Fibroblast of mammary gland (primary cell): ENCODE measurements at regions not wholly inside any gene's neighbourhood (a gene's known extent, or its start where the extent isn't known, plus 50 kb on each side); places are given as distances from the start of the nearest gene placed in this dataset.

Experiments used
- DNase-seq: peaks from one replicate; pipeline ENCODE4 v3.0.0-alpha.2; 2010; ENCODE audit warnings: low read depth
- H3K4me3 ChIP-seq: 2 replicates; pipeline ENCODE4 v1.5.1; 2011; ENCODE audit warnings: low read depth, mild to moderate bottlenecking, low read length, moderate library complexity; ENCODE audit not compliant: control insufficient read depth
- TF ChIP-seq, protein P1 (sequence below): conservative IDR thresholded peaks from 2 replicates; pipeline ENCODE4 v1.5.1; 2011; ENCODE audit warnings: low read depth, low read length, inconsistent platforms; ENCODE audit not compliant: control insufficient read depth, insufficient read depth

DNA sequence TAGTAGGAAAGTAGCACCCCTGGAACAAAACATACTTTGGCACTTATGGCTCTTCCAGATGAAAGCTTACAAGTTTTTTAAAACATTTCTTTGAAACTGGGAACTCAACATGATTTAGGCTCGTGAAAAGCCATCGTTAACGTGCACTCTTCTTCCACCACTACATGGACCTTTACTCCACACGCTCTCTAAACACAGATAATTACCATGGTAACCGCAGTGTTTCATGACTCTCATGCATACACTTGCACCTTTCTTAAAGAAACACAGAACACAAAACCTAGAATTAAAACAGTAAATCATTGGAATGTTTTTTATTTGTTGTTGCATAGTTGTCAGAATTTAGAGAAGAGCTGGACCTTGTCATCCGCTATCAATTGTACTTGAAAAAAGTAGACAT is 154.3 kb downstream of the FGF9 start:
- no peak overlapping the region for H3K4me3 ChIP-seq
- TF ChIP-seq, protein P1, sequence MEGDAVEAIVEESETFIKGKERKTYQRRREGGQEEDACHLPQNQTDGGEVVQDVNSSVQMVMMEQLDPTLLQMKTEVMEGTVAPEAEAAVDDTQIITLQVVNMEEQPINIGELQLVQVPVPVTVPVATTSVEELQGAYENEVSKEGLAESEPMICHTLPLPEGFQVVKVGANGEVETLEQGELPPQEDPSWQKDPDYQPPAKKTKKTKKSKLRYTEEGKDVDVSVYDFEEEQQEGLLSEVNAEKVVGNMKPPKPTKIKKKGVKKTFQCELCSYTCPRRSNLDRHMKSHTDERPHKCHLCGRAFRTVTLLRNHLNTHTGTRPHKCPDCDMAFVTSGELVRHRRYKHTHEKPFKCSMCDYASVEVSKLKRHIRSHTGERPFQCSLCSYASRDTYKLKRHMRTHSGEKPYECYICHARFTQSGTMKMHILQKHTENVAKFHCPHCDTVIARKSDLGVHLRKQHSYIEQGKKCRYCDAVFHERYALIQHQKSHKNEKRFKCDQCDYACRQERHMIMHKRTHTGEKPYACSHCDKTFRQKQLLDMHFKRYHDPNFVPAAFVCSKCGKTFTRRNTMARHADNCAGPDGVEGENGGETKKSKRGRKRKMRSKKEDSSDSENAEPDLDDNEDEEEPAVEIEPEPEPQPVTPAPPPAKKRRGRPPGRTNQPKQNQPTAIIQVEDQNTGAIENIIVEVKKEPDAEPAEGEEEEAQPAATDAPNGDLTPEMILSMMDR = no peak
- DNase-seq = no peak

DNA sequence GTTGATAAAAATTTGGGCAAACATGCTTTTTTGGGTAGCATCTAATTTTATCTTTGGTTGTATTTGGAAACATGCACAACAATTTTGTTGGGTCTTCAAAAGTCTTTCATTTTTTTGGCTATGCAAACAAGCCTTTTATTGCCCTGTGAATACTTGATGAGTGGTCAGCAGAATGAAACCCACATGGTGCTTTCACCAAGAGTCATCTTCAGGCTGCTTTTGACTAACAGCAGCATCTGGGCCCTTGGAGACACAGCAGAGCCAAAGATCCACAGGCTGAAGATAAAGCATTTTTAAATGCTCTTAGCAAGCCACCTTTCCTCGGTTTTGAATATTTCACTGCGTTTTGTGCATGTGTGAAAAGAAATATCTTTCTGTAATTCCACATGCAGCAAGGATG is 154.9 kb downstream of the FGF9 start:
- TF ChIP-seq, protein P1 = no peak
- DNase-seq = no peak
- no peak overlapping the region for H3K4me3 ChIP-seq

DNA sequence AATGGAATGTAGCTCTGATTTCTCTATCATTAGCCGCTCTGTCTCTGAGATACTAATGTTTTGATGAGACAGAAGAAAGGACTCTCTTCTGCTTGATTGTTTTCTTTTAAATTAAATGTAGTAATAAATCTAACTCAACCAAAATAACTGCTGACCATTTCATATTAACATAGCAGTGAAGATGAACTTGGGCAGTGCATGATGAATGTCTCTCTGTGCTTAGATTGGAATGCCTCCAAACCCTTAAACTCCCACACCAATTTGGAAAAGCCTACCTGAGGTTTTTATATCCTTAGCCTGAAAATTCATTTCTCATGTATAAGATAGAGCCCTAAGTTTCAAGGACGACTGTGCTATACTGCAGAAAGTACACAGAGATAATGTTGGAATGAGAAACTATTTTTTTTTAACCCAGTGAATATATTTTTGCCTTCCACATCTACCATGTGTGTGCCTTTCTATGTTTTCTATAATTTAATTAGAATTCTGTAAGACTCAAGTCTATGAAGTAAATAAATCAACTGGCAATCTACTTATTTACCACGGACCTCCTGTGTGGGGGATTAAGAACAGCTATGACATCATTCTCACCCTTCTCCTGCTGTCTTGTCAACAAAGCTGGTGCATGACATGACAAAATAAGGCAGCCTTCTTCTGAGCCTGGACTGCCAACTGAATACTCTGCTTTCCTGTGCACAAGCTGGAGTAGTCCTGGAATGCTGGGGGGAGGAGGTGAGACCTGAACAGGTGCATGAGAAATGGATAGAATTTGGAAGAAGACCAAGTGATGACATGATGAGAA is 155.5 kb downstream of the FGF9 start:
- no peak overlapping the region for H3K4me3 ChIP-seq
- no peak for DNase-seq
- TF ChIP-seq, protein P1 = no peak

DNA sequence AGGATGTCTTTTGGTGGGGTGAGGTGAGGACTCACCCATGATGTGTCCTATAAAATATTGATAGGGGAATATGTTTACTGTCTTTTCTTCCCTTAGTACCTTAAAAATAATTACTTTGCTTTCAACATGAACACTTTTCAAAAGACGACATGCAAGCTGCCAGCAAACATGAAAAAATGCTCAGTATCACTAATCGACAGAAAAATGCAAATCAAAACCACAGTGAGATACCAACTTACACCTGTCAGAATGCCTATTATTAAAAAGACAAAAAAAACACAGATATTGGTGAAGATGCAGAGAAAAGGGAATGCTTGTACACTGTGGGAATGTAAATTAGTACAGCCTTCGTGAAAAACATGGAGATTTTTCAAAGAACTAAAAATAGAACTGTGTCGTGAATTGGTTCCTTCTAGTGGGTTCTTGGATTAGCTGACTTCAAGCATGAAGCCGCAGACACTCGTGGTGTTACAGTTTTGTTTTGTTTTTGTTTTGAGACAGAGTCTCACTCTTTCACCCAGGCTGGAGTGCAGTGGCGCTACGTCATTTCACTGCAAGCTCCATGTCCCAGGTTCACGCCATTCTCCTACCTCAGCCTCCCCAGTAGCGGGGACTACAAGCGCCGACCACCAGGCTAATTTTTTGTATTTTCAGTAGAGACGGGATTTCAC is 160.9 kb downstream of the FGF9 start:
- TF ChIP-seq, protein P1 = no peak

DNA sequence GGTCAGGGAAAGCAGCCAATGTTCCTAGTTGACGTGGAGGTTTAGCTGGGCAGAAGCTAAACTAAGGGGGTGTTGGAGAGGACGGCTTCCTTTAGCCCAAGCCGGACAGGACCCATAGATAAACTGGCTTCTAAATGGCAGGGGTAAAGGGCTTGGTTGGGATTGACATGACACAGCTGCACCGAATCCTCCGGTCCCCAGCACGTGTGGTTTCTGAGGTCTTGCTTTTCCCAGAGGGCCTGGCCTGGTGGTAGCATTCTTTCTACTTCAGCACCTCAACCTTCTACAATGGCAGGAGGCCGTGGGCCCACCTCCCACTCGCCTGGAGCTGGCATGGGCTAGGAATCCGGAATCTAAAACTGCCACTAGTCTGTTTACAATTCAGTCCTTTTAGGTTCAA is 163.0 kb downstream of the FGF9 start:
- DNase-seq = no peak
- TF ChIP-seq, protein P1 = no peak
- no peak overlapping the region for H3K4me3 ChIP-seq

More for the DNA sequence above, 160.9 kb downstream of the FGF9 start:
- H3K4me3 ChIP-seq = no peak overlapping the region
- DNase-seq = no peak

DNA sequence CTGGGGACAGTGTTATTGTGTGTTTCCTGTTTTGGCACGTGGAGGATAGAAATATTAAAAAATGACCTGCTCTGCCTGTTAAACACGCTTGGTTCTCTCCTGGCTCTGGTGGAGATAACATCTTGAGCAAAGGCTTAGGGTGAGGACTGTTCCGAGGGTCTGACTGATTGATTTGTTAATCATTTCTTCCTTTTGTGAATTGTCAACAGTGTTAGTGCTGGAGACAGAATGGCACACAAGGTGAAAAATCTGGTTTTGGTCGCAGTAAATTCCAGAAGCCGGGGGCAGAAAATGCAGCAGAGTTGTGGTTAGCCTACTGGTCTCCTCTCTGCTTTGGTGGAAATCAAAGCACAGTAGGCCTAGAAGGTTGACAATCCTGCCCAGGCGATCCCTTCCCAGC is 163.6 kb downstream of the FGF9 start:
- DNase-seq = no peak
- no peak overlapping the region for H3K4me3 ChIP-seq
- TF ChIP-seq, protein P1 = no peak
